AG09309 (cell line): ENCODE measurements at regions not wholly inside any gene's neighbourhood (a gene's known extent, or its start where the extent isn't known, plus 50 kb on each side); places are given as distances from the start of the nearest gene placed in this dataset.

ENCODE experiments used
- DNase-seq: peaks from one replicate; pipeline ENCODE4 v3.0.0-alpha.2; 2010; ENCODE audit warnings: low read depth
- H3K4me3 ChIP-seq: 2 replicates; pipeline ENCODE4 v1.5.1; 2011; ENCODE audit warnings: mild to moderate bottlenecking, low read depth, low read length, moderate library complexity; ENCODE audit not compliant: control insufficient read depth
- TF ChIP-seq, protein P1 (sequence below): IDR thresholded peaks from 2 replicates; pipeline ENCODE4 v1.5.1; 2011; ENCODE audit warnings: mild to moderate bottlenecking, low read depth, low read length, inconsistent platforms; ENCODE audit not compliant: insufficient read depth, control insufficient read depth; ENCODE audit errors: missing control alignments

DNA sequence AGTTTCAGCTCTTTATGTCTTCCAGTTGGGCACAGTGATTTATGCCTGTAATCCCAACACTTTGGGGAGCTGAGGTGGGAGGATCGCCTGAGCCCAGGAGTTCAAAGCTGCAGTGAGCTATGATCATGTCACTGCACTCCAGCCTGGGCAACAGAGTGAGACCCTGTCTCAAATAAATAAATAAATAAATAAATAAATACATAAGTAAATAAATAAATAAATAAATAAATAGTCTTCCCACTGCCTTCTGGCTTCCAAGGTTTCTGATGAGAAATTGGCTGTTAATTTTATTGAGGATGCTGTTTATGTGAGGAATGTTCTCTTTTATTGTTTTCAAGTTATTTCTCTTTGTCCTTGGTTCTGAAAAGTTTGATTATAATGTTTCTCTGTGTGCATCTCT lies 1507.6 kb upstream of the GOT2 start:
- TF ChIP-seq, protein P1, sequence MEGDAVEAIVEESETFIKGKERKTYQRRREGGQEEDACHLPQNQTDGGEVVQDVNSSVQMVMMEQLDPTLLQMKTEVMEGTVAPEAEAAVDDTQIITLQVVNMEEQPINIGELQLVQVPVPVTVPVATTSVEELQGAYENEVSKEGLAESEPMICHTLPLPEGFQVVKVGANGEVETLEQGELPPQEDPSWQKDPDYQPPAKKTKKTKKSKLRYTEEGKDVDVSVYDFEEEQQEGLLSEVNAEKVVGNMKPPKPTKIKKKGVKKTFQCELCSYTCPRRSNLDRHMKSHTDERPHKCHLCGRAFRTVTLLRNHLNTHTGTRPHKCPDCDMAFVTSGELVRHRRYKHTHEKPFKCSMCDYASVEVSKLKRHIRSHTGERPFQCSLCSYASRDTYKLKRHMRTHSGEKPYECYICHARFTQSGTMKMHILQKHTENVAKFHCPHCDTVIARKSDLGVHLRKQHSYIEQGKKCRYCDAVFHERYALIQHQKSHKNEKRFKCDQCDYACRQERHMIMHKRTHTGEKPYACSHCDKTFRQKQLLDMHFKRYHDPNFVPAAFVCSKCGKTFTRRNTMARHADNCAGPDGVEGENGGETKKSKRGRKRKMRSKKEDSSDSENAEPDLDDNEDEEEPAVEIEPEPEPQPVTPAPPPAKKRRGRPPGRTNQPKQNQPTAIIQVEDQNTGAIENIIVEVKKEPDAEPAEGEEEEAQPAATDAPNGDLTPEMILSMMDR: no peak

DNA sequence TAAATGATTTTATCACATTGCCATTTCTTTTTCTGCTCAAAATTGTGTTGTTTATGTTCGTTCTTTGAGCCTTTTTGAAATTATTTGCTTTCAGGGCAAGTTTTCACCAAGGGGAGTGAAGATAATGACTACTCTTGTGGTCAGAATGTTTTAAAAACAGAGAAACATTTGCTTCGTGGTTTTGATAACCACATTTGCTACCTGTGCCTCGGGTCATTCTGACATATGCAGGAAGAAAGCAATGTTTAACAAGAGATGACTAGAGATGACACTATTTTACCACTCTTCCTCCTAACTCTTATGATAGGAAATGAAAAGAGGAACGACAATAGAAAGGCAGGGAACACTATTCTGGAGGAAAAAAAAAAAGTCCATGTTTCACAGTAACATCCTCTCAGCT lies 1496.5 kb upstream of the GOT2 start:
- DNase-seq: no peak
- H3K4me3 ChIP-seq: no peak overlapping the region
- TF ChIP-seq, protein P1: no peak

More for the DNA sequence above, 1507.6 kb upstream of the GOT2 start:
- no peak overlapping the region for H3K4me3 ChIP-seq
- DNase-seq: no peak

DNA sequence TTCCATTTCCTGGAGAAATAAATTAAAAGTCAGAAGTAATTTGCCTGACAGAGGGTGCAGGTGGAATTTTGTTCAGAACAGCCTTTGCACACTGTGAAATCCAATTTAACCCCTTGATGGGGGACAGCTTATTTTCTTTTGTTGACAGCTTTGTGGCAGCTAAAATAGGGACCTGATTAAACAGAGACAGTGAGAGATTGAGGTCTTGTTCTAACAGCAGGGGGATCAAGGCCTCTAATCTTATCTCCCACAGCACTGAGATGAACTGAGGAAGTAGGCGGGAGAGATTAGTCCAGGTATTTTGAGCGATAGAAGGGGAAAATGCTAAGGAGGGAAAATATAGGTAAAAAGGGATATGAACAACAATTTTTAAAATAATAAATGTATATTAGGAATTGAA lies 1491.4 kb upstream of the GOT2 start:
- TF ChIP-seq, protein P1: no peak
- H3K4me3 ChIP-seq: no peak overlapping the region
- DNase-seq: no peak

DNA sequence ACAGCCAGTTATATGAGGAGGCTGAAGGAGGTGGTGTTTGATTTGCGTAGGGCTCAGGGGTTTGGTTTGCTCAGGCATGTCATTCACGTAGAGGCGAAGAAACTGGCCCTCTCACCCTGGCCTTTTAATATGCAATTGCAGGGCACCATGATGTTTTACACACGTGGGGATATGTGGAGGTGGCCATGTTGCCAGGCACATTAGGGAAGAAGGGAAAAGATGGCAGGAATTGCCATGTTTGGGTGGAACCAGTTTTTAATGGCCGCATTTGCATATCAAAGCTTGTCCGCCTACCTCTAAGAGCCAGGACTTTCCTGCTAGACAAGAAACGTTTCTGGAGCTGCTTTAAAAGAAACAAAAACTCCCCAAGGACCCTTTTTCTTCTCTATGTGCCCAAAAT lies 1483.7 kb upstream of the GOT2 start:
- TF ChIP-seq, protein P1: no peak
- H3K4me3 ChIP-seq: no peak overlapping the region
- no peak for DNase-seq

DNA sequence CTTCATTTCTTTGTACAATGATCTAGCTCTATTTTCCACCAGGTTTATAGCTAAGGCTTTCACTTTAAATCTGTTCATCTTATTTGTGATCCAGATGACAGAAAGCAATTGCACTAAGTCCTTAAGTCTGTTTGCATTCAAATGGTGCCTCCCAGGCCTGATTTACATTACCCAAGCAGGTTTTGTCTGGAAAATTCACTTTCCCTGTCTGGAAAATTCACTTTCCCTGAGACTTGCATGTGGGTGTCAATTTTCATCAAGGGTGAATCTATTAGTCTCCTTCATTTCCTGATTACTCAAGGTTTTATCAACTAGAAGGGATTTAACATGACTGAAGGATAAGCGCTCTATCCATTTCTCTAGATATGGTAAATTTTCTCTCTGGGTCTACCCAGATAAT lies 1480.2 kb upstream of the GOT2 start:
- H3K4me3 ChIP-seq: no peak overlapping the region
- TF ChIP-seq, protein P1: no peak
- no peak for DNase-seq

DNA sequence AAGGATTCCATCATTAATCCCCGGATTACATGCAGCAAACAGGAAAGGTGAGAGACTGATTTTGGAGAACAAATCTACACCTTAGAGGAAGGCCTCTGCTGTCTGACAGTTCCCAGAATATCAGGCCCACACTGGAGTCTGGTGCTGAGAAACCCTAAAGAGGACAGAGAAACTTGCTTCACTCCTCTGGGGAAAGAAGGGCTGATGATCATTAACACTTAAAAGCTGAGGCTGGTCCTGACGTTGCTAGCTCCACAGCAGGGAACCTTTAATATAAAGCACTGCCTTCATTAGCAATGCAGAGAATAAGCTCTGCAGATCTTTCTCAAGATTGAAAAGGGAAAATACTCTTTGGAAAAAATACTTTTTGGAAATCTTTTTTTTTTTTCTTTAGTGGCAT lies 1472.4 kb upstream of the GOT2 start:
- no peak for DNase-seq
- TF ChIP-seq, protein P1: no peak
- no peak overlapping the region for H3K4me3 ChIP-seq

DNA sequence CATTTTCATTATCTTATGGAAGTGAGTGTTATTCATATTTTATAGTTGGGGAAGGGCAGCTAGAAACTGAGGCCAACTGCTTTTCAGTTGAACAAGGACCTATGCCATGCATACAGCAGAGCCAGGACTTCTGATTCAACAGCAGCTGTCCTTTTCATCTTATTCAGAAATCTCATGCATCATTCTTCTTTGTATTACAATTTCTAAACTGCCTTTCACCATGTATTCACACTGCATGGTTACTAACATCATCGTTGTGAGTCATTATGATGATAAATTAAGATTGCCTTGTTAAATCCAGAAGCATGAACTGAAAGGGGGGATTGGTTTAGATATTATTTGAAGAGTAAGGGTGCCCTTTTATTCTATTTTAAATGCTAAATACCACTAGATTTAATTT lies 1470.1 kb upstream of the GOT2 start:
- DNase-seq: no peak
- no peak overlapping the region for H3K4me3 ChIP-seq
- TF ChIP-seq, protein P1: no peak
